ENCODE measurements at regions not wholly inside any gene's neighbourhood (a gene's known extent, or its start where the extent isn't known, plus 50 kb on each side); places are given as distances from the start of the nearest gene placed in this dataset.

- TF ChIP-seq CTCF (IDR thresholded peaks at IDR 0.05; ENCODE audit: low read length) (no peak), EZH2 (IDR thresholded peaks at IDR 0.05; ENCODE audit: borderline replicate concordance, low read length) (no peak)
- Histone ChIP-seq H3K36me3 (ENCODE audit: insufficient read depth, low read length) (no peaks in the 10 kb centered on the region), H3K27ac (ENCODE audit: low read depth, low read length, poor library complexity, severe bottlenecking) (no peak overlapping the region), H3K4me2 (ENCODE audit: low read length) (no peak overlapping the region), H4K20me1 (ENCODE audit: insufficient read depth, low read length) (no peaks in the 10 kb centered on the region), H3K79me2 (ENCODE audit: insufficient read depth, low read length) (no peaks in the 10 kb centered on the region), H3K4me3 (ENCODE audit: low read depth, low read length, poor library complexity, severe bottlenecking) (no peak overlapping the region), H3K9me2 (ENCODE audit: low read depth, low read length) (no peaks in the 10 kb centered on the region), H2AFZ (ENCODE audit: low read length) (no peak overlapping the region), H3K4me1 (ENCODE audit: insufficient read depth, low read length, severe bottlenecking) (no peaks in the 10 kb centered on the region), H3F3A (ENCODE audit: insufficient read depth, low read length) (no peaks in the 10 kb centered on the region), H3K9ac (ENCODE audit: low read length) (no peak overlapping the region), H3K27me3 (ENCODE audit: insufficient read depth, low read length) (no peaks in the 10 kb centered on the region), H3K9me3 (ENCODE audit: low read length) (no peaks in the 10 kb centered on the region)
These were observed 191.3 kb upstream of the AADAT start for GRCh38 chr4:170281027-170281426.

- Histone ChIP-seq H3K27ac (ENCODE audit: low read depth, low read length, poor library complexity, severe bottlenecking) (no peak overlapping the region), H3F3A (ENCODE audit: insufficient read depth, low read length) (no peaks in the 10 kb centered on the region), H3K4me3 (ENCODE audit: low read depth, low read length, poor library complexity, severe bottlenecking) (no peak overlapping the region), H3K4me2 (ENCODE audit: low read length) (no peak overlapping the region), H3K9ac (ENCODE audit: low read length) (no peak overlapping the region), H3K4me1 (ENCODE audit: insufficient read depth, low read length, severe bottlenecking) (no peaks in the 10 kb centered on the region), H3K9me3 (ENCODE audit: low read length) (no peaks in the 10 kb centered on the region), H4K20me1 (ENCODE audit: insufficient read depth, low read length) (no peaks in the 10 kb centered on the region), H3K79me2 (ENCODE audit: insufficient read depth, low read length) (no peaks in the 10 kb centered on the region), H3K27me3 (ENCODE audit: insufficient read depth, low read length) (no peaks in the 10 kb centered on the region), H3K9me2 (ENCODE audit: low read depth, low read length) (no peaks in the 10 kb centered on the region), H2AFZ (ENCODE audit: low read length) (no peak overlapping the region), H3K36me3 (ENCODE audit: insufficient read depth, low read length) (no peaks in the 10 kb centered on the region)
- no peak for TF ChIP-seq CTCF (IDR thresholded peaks at IDR 0.05; ENCODE audit: low read length)
- no peak for TF ChIP-seq EZH2 (IDR thresholded peaks at IDR 0.05; ENCODE audit: borderline replicate concordance, low read length)
These were observed 188.7 kb upstream of the AADAT start for GRCh38 chr4:170278460-170278859.

GRCh38 chr4:170274616-170275015, 184.9 kb upstream of the AADAT start:
- Histone ChIP-seq H3K9me2 (ENCODE audit: low read depth, low read length) (no peaks in the 10 kb centered on the region), H3K4me3 (ENCODE audit: low read depth, low read length, poor library complexity, severe bottlenecking) (no peak overlapping the region), H3K27me3 (ENCODE audit: insufficient read depth, low read length) (no peaks in the 10 kb centered on the region), H4K20me1 (ENCODE audit: insufficient read depth, low read length) (no peaks in the 10 kb centered on the region), H3K9ac (ENCODE audit: low read length) (no peak overlapping the region), H3K79me2 (ENCODE audit: insufficient read depth, low read length) (no peaks in the 10 kb centered on the region), H3K27ac (ENCODE audit: low read depth, low read length, poor library complexity, severe bottlenecking) (no peak overlapping the region), H3K4me1 (ENCODE audit: insufficient read depth, low read length, severe bottlenecking) (no peaks in the 10 kb centered on the region), H2AFZ (ENCODE audit: low read length) (no peak overlapping the region), H3F3A (ENCODE audit: insufficient read depth, low read length) (no peaks in the 10 kb centered on the region), H3K9me3 (ENCODE audit: low read length) (no peaks in the 10 kb centered on the region), H3K4me2 (ENCODE audit: low read length) (no peak overlapping the region), H3K36me3 (ENCODE audit: insufficient read depth, low read length) (no peaks in the 10 kb centered on the region)
- TF ChIP-seq EZH2 (IDR thresholded peaks at IDR 0.05; ENCODE audit: borderline replicate concordance, low read length), result no peak
- TF ChIP-seq CTCF (IDR thresholded peaks at IDR 0.05; ENCODE audit: low read length), result no peak

Measured in OCI-LY1 (cell line).